ENCODE measurements at regions not wholly inside any gene's neighbourhood (a gene's known extent, or its start where the extent isn't known, plus 50 kb on each side); places are given as distances from the start of the nearest gene placed in this dataset.

DNA sequence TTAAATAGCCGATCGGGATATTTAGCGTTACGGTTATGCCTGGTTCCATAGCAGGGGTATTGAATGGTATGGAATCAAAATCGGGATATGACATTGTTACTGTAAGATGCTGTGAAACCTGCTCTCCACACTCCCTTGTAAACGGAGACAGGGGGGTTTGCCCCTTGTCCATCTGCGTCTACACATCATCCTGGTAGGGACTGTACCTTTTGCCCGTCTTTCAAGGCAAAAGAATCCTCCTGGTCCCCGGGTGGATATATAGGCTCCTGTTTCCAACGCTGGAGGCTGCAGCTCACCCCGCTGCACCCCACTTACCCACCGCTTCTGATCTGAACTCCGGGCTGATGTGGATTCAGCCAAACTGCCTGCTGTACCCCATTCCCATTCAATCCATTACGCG, 189.1 kb downstream of the SHOX start (continued):
- TF ChIP-seq, protein P1, sequence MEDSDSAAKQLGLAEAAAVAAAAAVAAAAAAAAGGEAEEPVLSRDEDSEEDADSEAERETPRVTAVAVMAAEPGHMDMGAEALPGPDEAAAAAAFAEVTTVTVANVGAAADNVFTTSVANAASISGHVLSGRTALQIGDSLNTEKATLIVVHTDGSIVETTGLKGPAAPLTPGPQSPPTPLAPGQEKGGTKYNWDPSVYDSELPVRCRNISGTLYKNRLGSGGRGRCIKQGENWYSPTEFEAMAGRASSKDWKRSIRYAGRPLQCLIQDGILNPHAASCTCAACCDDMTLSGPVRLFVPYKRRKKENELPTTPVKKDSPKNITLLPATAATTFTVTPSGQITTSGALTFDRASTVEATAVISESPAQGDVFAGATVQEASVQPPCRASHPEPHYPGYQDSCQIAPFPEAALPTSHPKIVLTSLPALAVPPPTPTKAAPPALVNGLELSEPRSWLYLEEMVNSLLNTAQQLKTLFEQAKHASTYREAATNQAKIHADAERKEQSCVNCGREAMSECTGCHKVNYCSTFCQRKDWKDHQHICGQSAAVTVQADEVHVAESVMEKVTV (CRISPR knock-in tag; IDR thresholded peaks at IDR 0.05): no peak

DNA sequence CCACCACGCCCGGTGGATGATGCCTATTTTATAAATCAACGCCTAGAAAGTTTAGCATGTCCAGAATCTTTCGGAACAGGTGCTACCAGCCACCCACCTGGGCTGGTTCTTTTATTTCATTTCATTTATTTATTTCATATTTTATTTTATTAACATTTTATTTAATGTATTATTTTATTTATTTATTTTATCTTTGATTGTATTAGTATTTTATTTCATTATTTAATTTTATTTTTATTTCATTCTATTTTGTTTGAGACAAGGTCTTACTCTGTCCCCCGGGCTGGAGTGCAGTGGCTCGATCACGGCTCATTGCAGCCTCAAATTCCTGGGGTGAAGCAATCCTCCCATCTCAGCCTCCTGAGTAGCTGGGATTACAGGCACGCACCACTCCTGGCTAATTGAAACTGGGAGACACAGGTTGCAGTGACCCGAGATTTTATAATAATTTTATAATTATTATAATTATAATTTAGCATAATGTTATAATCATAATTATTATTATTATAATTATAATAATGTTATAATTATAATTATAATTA, 187.2 kb downstream of the SHOX start:
- WGBS (ENCODE audit: insufficient coverage, low coverage, missing lambda C conversion rate): 9% methylated on average over 8 of the region's 9 CpGs
- H3K36me3 ChIP-seq (ENCODE audit: control insufficient read depth, insufficient read depth, low read length): no peaks in the 10 kb centered on the region
- H4K20me1 ChIP-seq (replicated peaks; ENCODE audit: control insufficient read depth, insufficient read depth, low read length): no peaks in the 10 kb centered on the region
- H3K4me2 ChIP-seq (ENCODE audit: insufficient read depth, low read length): no peak overlapping the region
- H3K9me1 ChIP-seq (ENCODE audit: control insufficient read depth, insufficient read depth, low read length): no peaks in the 10 kb centered on the region
- in situ Hi-C loops (cut with MboI): no loop called here
- H2AFZ ChIP-seq (ENCODE audit: low read depth, low read length): no peak overlapping the region
- POLR2A ChIA-PET: no interaction called here
- TF ChIP-seq GATAD2B (IDR thresholded peaks at IDR 0.05; ENCODE audit: borderline replicate concordance): no peak
- TF ChIP-seq HNRNPUL1 (IDR thresholded peaks at IDR 0.05; ENCODE audit: low read length): no peak
- TF ChIP-seq MEF2D (tag; conservative IDR thresholded peaks at IDR 0.05; ENCODE audit: low read depth): no peak
- TF ChIP-seq SETDB1 (IDR thresholded peaks at IDR 0.05; ENCODE audit: low read length): no peak
- TF ChIP-seq, protein P2, sequence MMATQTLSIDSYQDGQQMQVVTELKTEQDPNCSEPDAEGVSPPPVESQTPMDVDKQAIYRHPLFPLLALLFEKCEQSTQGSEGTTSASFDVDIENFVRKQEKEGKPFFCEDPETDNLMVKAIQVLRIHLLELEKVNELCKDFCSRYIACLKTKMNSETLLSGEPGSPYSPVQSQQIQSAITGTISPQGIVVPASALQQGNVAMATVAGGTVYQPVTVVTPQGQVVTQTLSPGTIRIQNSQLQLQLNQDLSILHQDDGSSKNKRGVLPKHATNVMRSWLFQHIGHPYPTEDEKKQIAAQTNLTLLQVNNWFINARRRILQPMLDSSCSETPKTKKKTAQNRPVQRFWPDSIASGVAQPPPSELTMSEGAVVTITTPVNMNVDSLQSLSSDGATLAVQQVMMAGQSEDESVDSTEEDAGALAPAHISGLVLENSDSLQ (IDR thresholded peaks at IDR 0.05): no peak
- TF ChIP-seq TCFL5 (CRISPR knock-in tag; conservative IDR thresholded peaks at IDR 0.05): no peak
- no peak for TF ChIP-seq MED1 (CRISPR knock-in tag; IDR thresholded peaks at IDR 0.05; ENCODE audit: borderline replicate concordance)
- TF ChIP-seq NONO (IDR thresholded peaks at IDR 0.05; ENCODE audit: low read depth in 2 of 2, low read length in 1 of 2): no peak
- TF ChIP-seq PTRF (tag; IDR thresholded peaks at IDR 0.05): no peak
- TF ChIP-seq SLC30A9 (CRISPR knock-in tag; IDR thresholded peaks at IDR 0.05): no peak
- TF ChIP-seq CCNT2 (IDR thresholded peaks at IDR 0.05; ENCODE audit: borderline replicate concordance, extremely low read depth, insufficient read length, low read depth, low read length): no peak
- no peak for TF ChIP-seq CEBPB (tag; IDR thresholded peaks at IDR 0.05)
- TF ChIP-seq CBX5 (IDR thresholded peaks at IDR 0.05; ENCODE audit: borderline replicate concordance, low read depth): no peak
- no peak for TF ChIP-seq POU5F1 (IDR thresholded peaks at IDR 0.05; ENCODE audit: borderline replicate concordance, low read depth, low read length, partially characterized antibody)
- no peak for TF ChIP-seq RBM22 (IDR thresholded peaks at IDR 0.05; ENCODE audit: low read depth, low read length, poor library complexity, severe bottlenecking)
- FAIRE-seq (no peak), DNase-seq (ENCODE audit: extremely low read depth in 1 of 4, low spot score in 3 of 4) (no peak), ATAC-seq (no peak)
- H3K27ac ChIP-seq (ENCODE audit: extremely low read depth, low read depth, low read length): no peak overlapping the region
- no peak overlapping the region for H3K4me3 ChIP-seq
- no peaks in the 10 kb centered on the region for H3K4me1 ChIP-seq (replicated peaks in 1 of 2; ENCODE audit: control insufficient read depth in 2 of 2, insufficient read depth in 2 of 2, low read length in 2 of 2)
- no TSS peak for BruUV-seq (replicated peaks)
- intact Hi-C loops (cut with micrococcal nuclease): no loop called here
- CTCF ChIA-PET (ENCODE audit: low intra/inter-chr PET ratio): no interaction called here
- no peaks in the 10 kb centered on the region for H3K27me3 ChIP-seq (ENCODE audit: control insufficient read depth in 2 of 2, insufficient read depth in 2 of 2, low read length in 2 of 2)
- no peaks in the 10 kb centered on the region for H3K9me3 ChIP-seq (replicated peaks; ENCODE audit: control insufficient read depth, insufficient read depth, low read depth, low read length)
- H3K9ac ChIP-seq (ENCODE audit: insufficient read depth in 1 of 2, low read depth in 2 of 2, low read length in 2 of 2): no peak overlapping the region
- no peaks in the 10 kb centered on the region for H3K79me2 ChIP-seq (ENCODE audit: control insufficient read depth, insufficient read depth, low read length)
